H1 (cell line): ENCODE measurements at regions not wholly inside any gene's neighbourhood (a gene's known extent, or its start where the extent isn't known, plus 50 kb on each side); places are given as distances from the start of the nearest gene placed in this dataset.

Source experiments
- CTCF ChIA-PET: fragments of 300-600 bp; sonication (Branson Sonifier 250); formaldehyde crosslinking; loops from one replicate; lab custom pipeline; 2021; ENCODE audit not compliant: partially characterized antibody; lab: Charles Lee
- POLR2A ChIA-PET: fragments of 300-600 bp; sonication (Branson Sonifier 250); formaldehyde crosslinking; loops from one replicate; lab custom pipeline; 2021; ENCODE audit warnings: inconsistent platforms; ENCODE audit not compliant: partially characterized antibody; lab: Charles Lee
- DNase-seq, 2 experiments: peaks; one replicate each; pipeline versions ENCODE4 v3.0.0 to v3.0.0-alpha.2; 2010 to 2022; ENCODE audit warnings: low spot score in 2 of 2, low read depth in 1 of 2, mixed read lengths in 1 of 2
- FAIRE-seq: peaks from 2 replicates; lab custom pipeline; 2011; peaks lifted over from hg19 to GRCh38; lab: Jason Lieb, UNC
- H2AFZ ChIP-seq: 2 replicates; pipeline ENCODE4 v1.8.1; 2012; ENCODE audit warnings: low read length, inconsistent platforms
- H2AK5ac ChIP-seq: 2 replicates; pipeline ENCODE4 v1.6.1; 2013; ENCODE audit warnings: low read depth, low read length
- H2BK120ac ChIP-seq: replicated peaks from 2 replicates; pipeline ENCODE3; 2013; ENCODE audit warnings: low read depth, low read length, inconsistent platforms
- H2BK12ac ChIP-seq: 2 replicates; pipeline ENCODE4 v1.6.1; 2013; ENCODE audit warnings: low read depth, low read length
- H2BK15ac ChIP-seq: 2 replicates; pipeline ENCODE4 v1.6.1; 2013; ENCODE audit warnings: low read length
- H2BK20ac ChIP-seq: 2 replicates; pipeline ENCODE4 v1.6.1; 2013; ENCODE audit warnings: low read length
- H2BK5ac ChIP-seq: 2 replicates; pipeline ENCODE4 v1.6.1; 2013; ENCODE audit warnings: low read depth, low read length
- H3K14ac ChIP-seq: 2 replicates; pipeline ENCODE4 v1.6.1; 2013; ENCODE audit warnings: inconsistent platforms; ENCODE audit not compliant: insufficient read length
- H3K18ac ChIP-seq: 2 replicates; pipeline ENCODE4 v1.6.1; 2013; ENCODE audit warnings: low read length; ENCODE audit errors: extremely low read depth
- H3K23ac ChIP-seq: 2 replicates; pipeline ENCODE4 v1.6.1; 2013; ENCODE audit warnings: inconsistent platforms; ENCODE audit not compliant: insufficient read length
- H3K23me2 ChIP-seq: 2 replicates; pipeline ENCODE4 v1.6.1; 2013; ENCODE audit warnings: low read depth, low read length
- H3K27ac ChIP-seq: 2 replicates; pipeline ENCODE4 v1.6.1; 2011; ENCODE audit warnings: low read depth, low read length, inconsistent platforms
- H3K27me3 ChIP-seq, 4 experiments: replicated peaks in 1 of 4; 1 replicate in 1 of 4; 2 replicates in 3 of 4; pipeline versions ENCODE4 v1.6.1 to v1.8.1; 2011 to 2013; ENCODE audit warnings: low read length in 3 of 4, mild to moderate bottlenecking in 3 of 4, inconsistent platforms in 2 of 4, mixed read lengths in 2 of 4, moderate library complexity in 1 of 4; ENCODE audit not compliant: control insufficient read depth in 3 of 4, insufficient read depth in 3 of 4; ENCODE audit errors: extremely low read depth in 1 of 4
- H3K36me3 ChIP-seq, 4 experiments: 2 replicates each; pipeline versions ENCODE4 v1.6.1 to v1.8.1; 2011 to 2013; ENCODE audit warnings: mild to moderate bottlenecking in 4 of 4, low read length in 3 of 4, moderate library complexity in 2 of 4, control low read depth in 1 of 4, inconsistent platforms in 1 of 4; ENCODE audit not compliant: insufficient read depth in 4 of 4, control insufficient read depth in 2 of 4
- H3K4ac ChIP-seq: replicated peaks from 2 replicates; pipeline ENCODE3; 2013; ENCODE audit warnings: low read length, low read depth, mixed read lengths, inconsistent platforms; ENCODE audit not compliant: insufficient read length
- H3K4me1 ChIP-seq, 4 experiments: replicated peaks in 1 of 4; 1 replicate in 1 of 4; 2 replicates in 3 of 4; pipeline versions ENCODE4 v1.6.1 to v1.8.1; 2011 to 2013; ENCODE audit warnings: low read length in 3 of 4, inconsistent platforms in 2 of 4, mixed read lengths in 1 of 4; ENCODE audit not compliant: insufficient read depth in 4 of 4, control insufficient read depth in 3 of 4
- H3K4me2 ChIP-seq, 2 experiments: 2 replicates each; pipeline versions ENCODE4 v1.6.1 to v1.8.1; 2011 to 2013; ENCODE audit warnings: low read depth in 2 of 2, low read length in 2 of 2, control low read depth in 1 of 2, inconsistent platforms in 1 of 2, mild to moderate bottlenecking in 1 of 2; ENCODE audit not compliant: insufficient read depth in 1 of 2
- H3K4me3 ChIP-seq, 4 experiments: fragments of 200-600, 300-600 bp in 1 of 4; sonication (generic), shearing (Covaris generic), sonication (Bioruptor Twin) in 1 of 4; 2 replicates each; pipeline versions ENCODE4 v1.5.1 to v1.8.1; 2011 to 2016; ENCODE audit warnings: low read length in 4 of 4, low read depth in 3 of 4, control low read depth in 2 of 4, inconsistent platforms in 2 of 4, mild to moderate bottlenecking in 2 of 4, mixed read lengths in 1 of 4, moderate library complexity in 1 of 4; ENCODE audit not compliant: insufficient read depth in 2 of 4; ENCODE audit errors: extremely low read depth in 1 of 4
- H3K56ac ChIP-seq: replicated peaks from 2 replicates; pipeline ENCODE3; 2013; ENCODE audit warnings: low read depth, mild to moderate bottlenecking, mixed read lengths, low read length, inconsistent platforms; ENCODE audit not compliant: insufficient read length
- H3K79me1 ChIP-seq: 2 replicates; pipeline ENCODE4 v1.6.1; 2013; ENCODE audit warnings: low read depth, low read length, control low read depth
- H3K79me2 ChIP-seq, 2 experiments: 2 replicates each; pipeline versions ENCODE4 v1.6.1 to v1.8.1; 2012 to 2013; ENCODE audit warnings: low read length in 2 of 2, mild to moderate bottlenecking in 2 of 2, inconsistent platforms in 1 of 2; ENCODE audit not compliant: insufficient read depth in 2 of 2, control insufficient read depth in 1 of 2
- H3K9ac ChIP-seq, 4 experiments: replicated peaks in 1 of 4; 1 replicate in 1 of 4; 2 replicates in 3 of 4; pipeline versions ENCODE4 v1.6.1 to v1.8.1; 2011 to 2013; ENCODE audit warnings: low read depth in 3 of 4, low read length in 3 of 4, control low read depth in 2 of 4, mild to moderate bottlenecking in 2 of 4, moderate library complexity in 2 of 4, inconsistent platforms in 1 of 4; ENCODE audit errors: extremely low read depth in 1 of 4
- H3K9me3 ChIP-seq, 2 experiments: 2 replicates each; pipeline versions ENCODE4 v1.6.1 to v1.8.1; 2012 to 2013; ENCODE audit warnings: mild to moderate bottlenecking in 2 of 2, moderate library complexity in 2 of 2, control low read depth in 1 of 2, inconsistent platforms in 1 of 2, low read depth in 1 of 2, low read length in 1 of 2, mixed read lengths in 1 of 2; ENCODE audit not compliant: insufficient read depth in 2 of 2
- H4K20me1 ChIP-seq, 2 experiments: replicated peaks in 1 of 2; 2 replicates each; pipeline versions ENCODE3 to v1.8.1; 2011 to 2013; ENCODE audit warnings: inconsistent platforms in 2 of 2, low read length in 2 of 2, mild to moderate bottlenecking in 1 of 2; ENCODE audit not compliant: insufficient read depth in 2 of 2, control insufficient read depth in 1 of 2
- H4K5ac ChIP-seq: 2 replicates; pipeline ENCODE4 v1.6.1; 2013; ENCODE audit warnings: low read length, low read depth, mixed read lengths, inconsistent platforms; ENCODE audit not compliant: insufficient read length
- H4K8ac ChIP-seq: 2 replicates; pipeline ENCODE4 v1.8.0; 2013; ENCODE audit warnings: mild to moderate bottlenecking, moderate library complexity, low read length, inconsistent platforms; ENCODE audit not compliant: insufficient read depth; ENCODE audit errors: extremely low read depth
- H4K91ac ChIP-seq: replicated peaks from 2 replicates; pipeline ENCODE3; 2013; ENCODE audit warnings: low read length, mixed read lengths, inconsistent platforms; ENCODE audit not compliant: insufficient read length
- BCL11A ChIP-seq, 2 experiments: IDR thresholded peaks; one replicate each; pipeline ENCODE4 v1.6.1; 2011; ENCODE audit warnings: low read depth in 2 of 2, low read length in 2 of 2, mild to moderate bottlenecking in 2 of 2
- HDAC2 ChIP-seq, 2 experiments: fragments of 300-600 bp in 1 of 2; sonication (generic) in 1 of 2; IDR thresholded peaks; 2 replicates each; pipeline ENCODE4 v1.6.1; 2011 to 2012; ENCODE audit warnings: low read depth in 2 of 2, low read length in 2 of 2, mild to moderate bottlenecking in 2 of 2, moderate library complexity in 2 of 2, borderline replicate concordance in 1 of 2, inconsistent platforms in 1 of 2
- HDAC6 ChIP-seq: IDR thresholded peaks from one replicate; pipeline ENCODE4 v1.7.1; 2012; ENCODE audit warnings: low read depth, mild to moderate bottlenecking, inconsistent platforms, low read length, moderate library complexity
- JUN ChIP-seq: IDR thresholded peaks from 2 replicates; pipeline ENCODE4 v1.6.1; 2011; ENCODE audit warnings: low read depth, mild to moderate bottlenecking, improper control_type of control experiment, low read length
- POU5F1 ChIP-seq: IDR thresholded peaks from 2 replicates; pipeline ENCODE4 v1.6.1; 2011; ENCODE audit warnings: low read depth, mild to moderate bottlenecking, low read length, moderate library complexity
- RNF2 ChIP-seq: fragments of 200-900, 300-1000 bp; sonication (generic); IDR thresholded peaks from 2 replicates; pipeline ENCODE4 v1.7.1; 2016; ENCODE audit warnings: borderline replicate concordance, low read depth, mild to moderate bottlenecking, antibody characterized with exemption, low read length; ENCODE audit not compliant: poor library complexity, severe bottlenecking; ENCODE audit errors: missing control alignments
- RXRA ChIP-seq: IDR thresholded peaks from 2 replicates; pipeline ENCODE4 v1.6.1; 2011; ENCODE audit warnings: low read depth, mild to moderate bottlenecking, low read length, moderate library complexity; ENCODE audit not compliant: insufficient read depth
- SIX5 ChIP-seq: IDR thresholded peaks from 2 replicates; pipeline ENCODE4 v1.6.1; 2011; ENCODE audit warnings: mild to moderate bottlenecking, low read depth, low read length
- SUZ12 ChIP-seq: fragments of 200-600 bp; sonication (generic); IDR thresholded peaks from 2 replicates; pipeline ENCODE4 v1.6.1; 2012; ENCODE audit warnings: mild to moderate bottlenecking, inconsistent platforms, low read length, moderate library complexity, mixed read lengths
- TAF1 ChIP-seq: IDR thresholded peaks from 2 replicates; pipeline ENCODE4 v1.6.1; 2011; ENCODE audit warnings: mild to moderate bottlenecking, low read depth, low read length
- TAF7 ChIP-seq: optimal IDR thresholded peaks from 2 replicates; pipeline ENCODE3; 2011; ENCODE audit warnings: low read depth, mild to moderate bottlenecking, inconsistent platforms, low read length, moderate library complexity, borderline replicate concordance
- TCF12 ChIP-seq: IDR thresholded peaks from 2 replicates; pipeline ENCODE4 v1.6.1; 2011; ENCODE audit warnings: low read depth, mild to moderate bottlenecking, low read length
- WGBS, 2 experiments: shearing (Covaris generic) in 1 of 2; methylation state at CpG; one replicate each; pipeline versions ENCODE4 v1.1.6 to v1.1.7; 2013 to 2015; ENCODE audit warnings: low lambda C conversion rate in 2 of 2, mixed read lengths in 2 of 2, inconsistent platforms in 1 of 2, low coverage in 1 of 2, missing lambda C conversion rate in 1 of 2; ENCODE audit not compliant: insufficient replicate concordance in 2 of 2, insufficient coverage in 1 of 2, insufficient read length in 1 of 2; ENCODE audit errors: extremely low coverage in 1 of 2, missing lambda C conversion rate in 1 of 2; 5-methylcytosine and 5-hydroxymethylcytosine counted together

- FAIRE-seq = no peak
- Histone ChIP-seq H3K23me2 (no peaks in the 10 kb centered on the region), H3K9ac (no peak overlapping the region), H3K4ac (no peak overlapping the region), H2BK5ac (no peak overlapping the region), H2AK5ac (no peak overlapping the region), H3K14ac (no peak overlapping the region), H2AFZ (no peak overlapping the region), H3K27me3 (no peaks in the 10 kb centered on the region), H3K23ac (no peak overlapping the region), H4K8ac (no peak overlapping the region), H2BK20ac (no peak overlapping the region), H3K56ac (no peak overlapping the region), H3K79me1 (no peaks in the 10 kb centered on the region), H3K4me1 (peaks cover 0 to 11% (median 3%) of the 10 kb centered on the region in 4 experiments; a peak in 5 of 7 replicates), H4K20me1 (no peaks in the 10 kb centered on the region), H3K4me2 (no peak overlapping the region), H3K18ac (no peak overlapping the region), H3K79me2 (no peaks in the 10 kb centered on the region), H3K36me3 (no peaks in the 10 kb centered on the region), H3K9me3 (no peaks in the 10 kb centered on the region), H3K4me3 (no peak overlapping the region), H2BK12ac (no peak overlapping the region), H2BK120ac (no peak overlapping the region), H4K5ac (no peak overlapping the region), H2BK15ac (no peak overlapping the region), H4K91ac (no peak overlapping the region), H3K27ac (no peak overlapping the region)
- 95% methylated on average over 3 of the region's 3 CpGs; no CpG with 5 or more reads in 1 of the 2 experiments for WGBS, 2 experiments
- ChIA-PET POLR2A (interaction anchor here (0.6 kb wide), 1 partner anchor 245 kb away, joined by 3 read pairs; no protein-coding TSS in a partner anchor), CTCF (interaction anchor here (0.6 to 2.5 kb wide), 17 partner anchors 8 to 426 kb away, joined by 3 to 10 read pairs (median 3); no protein-coding TSS in a partner anchor)
- DNase-seq = no peak
- TF ChIP-seq RXRA (no peak), TCF12 (no peak), HDAC6 (no peak), TAF7 (no peak), JUN (no peak), POU5F1 (no peak), RNF2 (no peak), BCL11A (IDR thresholded peaks at IDR 0.05; ENCODE audit: low read depth in 2 of 2, low read length in 2 of 2) (no peak), SUZ12 (no peak), TAF1 (no peak), HDAC2 (IDR thresholded peaks at IDR 0.05; ENCODE audit: borderline replicate concordance in 1 of 2, low read depth in 2 of 2, low read length in 2 of 2) (no peak), SIX5 (no peak)
These were observed 324.5 kb upstream of the WWC1 start for GRCh38 chr5:167966979-167967378.
